ENCODE measurements at regions not wholly inside any gene's neighbourhood (a gene's known extent, or its start where the extent isn't known, plus 50 kb on each side); places are given as distances from the start of the nearest gene placed in this dataset.

GRCh38 chr7:119748251-119748860 is 524.6 kb upstream of the KCND2 start:
- Mint-ChIP-seq H3K4me1 (ENCODE audit: low read depth, unreplicated experiment) (no peaks in the 10 kb centered on the region), H3K36me3 (ENCODE audit: low read depth, unreplicated experiment) (no peaks in the 10 kb centered on the region), H3K27ac (ENCODE audit: unreplicated experiment) (no peak overlapping the region), H3K9me3 (ENCODE audit: unreplicated experiment) (no peaks in the 10 kb centered on the region), H3K4me3 (ENCODE audit: unreplicated experiment) (no peak overlapping the region), H3K27me3 (ENCODE audit: low read depth, unreplicated experiment) (no peaks in the 10 kb centered on the region)
- H3K4me3 ChIP-seq (ENCODE audit: insufficient read depth, low read depth, low read length), result no peak overlapping the region
- no peaks in the 10 kb centered on the region for H3K36me3 ChIP-seq (ENCODE audit: insufficient read depth, low read length)
- DNase-seq (ENCODE audit: low read depth) (no peak), FAIRE-seq (no peak)
- H3K9me3 ChIP-seq (ENCODE audit: insufficient read depth, low read depth, low read length), result no peaks in the 10 kb centered on the region
- H3K79me2 ChIP-seq (ENCODE audit: insufficient read depth, low read length), result no peaks in the 10 kb centered on the region
- TF ChIP-seq, protein P1, sequence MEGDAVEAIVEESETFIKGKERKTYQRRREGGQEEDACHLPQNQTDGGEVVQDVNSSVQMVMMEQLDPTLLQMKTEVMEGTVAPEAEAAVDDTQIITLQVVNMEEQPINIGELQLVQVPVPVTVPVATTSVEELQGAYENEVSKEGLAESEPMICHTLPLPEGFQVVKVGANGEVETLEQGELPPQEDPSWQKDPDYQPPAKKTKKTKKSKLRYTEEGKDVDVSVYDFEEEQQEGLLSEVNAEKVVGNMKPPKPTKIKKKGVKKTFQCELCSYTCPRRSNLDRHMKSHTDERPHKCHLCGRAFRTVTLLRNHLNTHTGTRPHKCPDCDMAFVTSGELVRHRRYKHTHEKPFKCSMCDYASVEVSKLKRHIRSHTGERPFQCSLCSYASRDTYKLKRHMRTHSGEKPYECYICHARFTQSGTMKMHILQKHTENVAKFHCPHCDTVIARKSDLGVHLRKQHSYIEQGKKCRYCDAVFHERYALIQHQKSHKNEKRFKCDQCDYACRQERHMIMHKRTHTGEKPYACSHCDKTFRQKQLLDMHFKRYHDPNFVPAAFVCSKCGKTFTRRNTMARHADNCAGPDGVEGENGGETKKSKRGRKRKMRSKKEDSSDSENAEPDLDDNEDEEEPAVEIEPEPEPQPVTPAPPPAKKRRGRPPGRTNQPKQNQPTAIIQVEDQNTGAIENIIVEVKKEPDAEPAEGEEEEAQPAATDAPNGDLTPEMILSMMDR (IDR thresholded peaks at IDR 0.05; ENCODE audit: insufficient read depth, low read depth, low read length), result no peak
- TF ChIP-seq EZH2 (IDR thresholded peaks at IDR 0.05; ENCODE audit: insufficient read depth, low read length), result no peak
- H3K4me1 ChIP-seq (ENCODE audit: insufficient read depth, low read length), result no peaks in the 10 kb centered on the region
- H3K27ac ChIP-seq (ENCODE audit: low read depth, low read length), result no peak overlapping the region
- H4K20me1 ChIP-seq (ENCODE audit: insufficient read depth, low read length), result no peaks in the 10 kb centered on the region
- H3K4me2 ChIP-seq (ENCODE audit: low read length), result no peak overlapping the region
- no peak overlapping the region for H3K9ac ChIP-seq (ENCODE audit: low read length)
- no peak overlapping the region for H2AFZ ChIP-seq (ENCODE audit: low read depth, low read length)
- H3K27me3 ChIP-seq (ENCODE audit: insufficient read depth, low read length), result no peaks in the 10 kb centered on the region

DNA sequence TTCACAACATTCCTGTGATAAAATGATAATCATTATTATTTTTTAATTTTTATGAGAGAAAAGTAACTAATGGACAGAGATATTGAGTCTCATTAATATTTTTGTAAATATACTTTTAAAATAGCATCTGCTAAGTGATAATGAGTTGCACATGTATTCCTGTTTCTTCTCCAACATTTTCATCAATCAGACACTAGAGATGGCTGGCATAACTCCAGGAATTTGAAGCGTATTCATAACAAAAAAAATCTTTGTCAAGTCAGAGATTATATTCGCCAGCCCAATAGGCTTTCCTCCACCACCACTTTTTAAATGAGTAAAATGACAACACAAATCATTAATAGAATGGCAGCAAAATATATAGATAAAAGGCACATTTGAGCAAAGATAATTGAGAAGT is 524.0 kb upstream of the KCND2 start:
- Histone ChIP-seq H3K4me2 (ENCODE audit: low read length) (no peak overlapping the region), H3K9ac (ENCODE audit: low read length) (no peak overlapping the region), H3K9me3 (ENCODE audit: insufficient read depth, low read depth, low read length) (no peaks in the 10 kb centered on the region), H3K27ac (ENCODE audit: low read depth, low read length) (no peak overlapping the region), H4K20me1 (ENCODE audit: insufficient read depth, low read length) (no peaks in the 10 kb centered on the region), H3K36me3 (ENCODE audit: insufficient read depth, low read length) (no peaks in the 10 kb centered on the region), H3K27me3 (ENCODE audit: insufficient read depth, low read length) (no peaks in the 10 kb centered on the region), H2AFZ (ENCODE audit: low read depth, low read length) (no peak overlapping the region), H3K4me1 (ENCODE audit: insufficient read depth, low read length) (no peaks in the 10 kb centered on the region), H3K4me3 (ENCODE audit: insufficient read depth, low read depth, low read length) (no peak overlapping the region), H3K79me2 (ENCODE audit: insufficient read depth, low read length) (no peaks in the 10 kb centered on the region)
- Mint-ChIP-seq H3K27ac (ENCODE audit: unreplicated experiment) (no peak overlapping the region), H3K36me3 (ENCODE audit: low read depth, unreplicated experiment) (no peaks in the 10 kb centered on the region), H3K27me3 (ENCODE audit: low read depth, unreplicated experiment) (no peaks in the 10 kb centered on the region), H3K4me3 (ENCODE audit: unreplicated experiment) (no peak overlapping the region), H3K9me3 (ENCODE audit: unreplicated experiment) (no peaks in the 10 kb centered on the region), H3K4me1 (ENCODE audit: low read depth, unreplicated experiment) (no peaks in the 10 kb centered on the region)
- TF ChIP-seq, protein P1 (IDR thresholded peaks at IDR 0.05; ENCODE audit: insufficient read depth, low read depth, low read length), result no peak
- TF ChIP-seq EZH2 (IDR thresholded peaks at IDR 0.05; ENCODE audit: insufficient read depth, low read length), result no peak
- FAIRE-seq (no peak), DNase-seq (ENCODE audit: low read depth) (no peak)

GRCh38 chr7:119756687-119757086 is 516.3 kb upstream of the KCND2 start:
- Mint-ChIP-seq H3K36me3 (ENCODE audit: low read depth, unreplicated experiment) (no peaks in the 10 kb centered on the region), H3K27me3 (ENCODE audit: low read depth, unreplicated experiment) (no peaks in the 10 kb centered on the region), H3K4me3 (ENCODE audit: unreplicated experiment) (no peak overlapping the region), H3K9me3 (ENCODE audit: unreplicated experiment) (no peaks in the 10 kb centered on the region), H3K27ac (ENCODE audit: unreplicated experiment) (no peak overlapping the region), H3K4me1 (ENCODE audit: low read depth, unreplicated experiment) (no peaks in the 10 kb centered on the region)
- no peak overlapping the region for H2AFZ ChIP-seq (ENCODE audit: low read depth, low read length)
- H3K4me3 ChIP-seq (ENCODE audit: insufficient read depth, low read depth, low read length), result no peak overlapping the region
- H3K4me1 ChIP-seq (ENCODE audit: insufficient read depth, low read length), result no peaks in the 10 kb centered on the region
- FAIRE-seq (no peak), DNase-seq (ENCODE audit: low read depth) (no peak)
- no peaks in the 10 kb centered on the region for H3K9me3 ChIP-seq (ENCODE audit: insufficient read depth, low read depth, low read length)
- no peaks in the 10 kb centered on the region for H3K79me2 ChIP-seq (ENCODE audit: insufficient read depth, low read length)
- no peak overlapping the region for H3K4me2 ChIP-seq (ENCODE audit: low read length)
- H3K36me3 ChIP-seq (ENCODE audit: insufficient read depth, low read length), result no peaks in the 10 kb centered on the region
- no peaks in the 10 kb centered on the region for H4K20me1 ChIP-seq (ENCODE audit: insufficient read depth, low read length)
- no peak overlapping the region for H3K9ac ChIP-seq (ENCODE audit: low read length)
- no peak overlapping the region for H3K27ac ChIP-seq (ENCODE audit: low read depth, low read length)
- TF ChIP-seq EZH2 (IDR thresholded peaks at IDR 0.05; ENCODE audit: insufficient read depth, low read length), result no peak
- TF ChIP-seq, protein P1 (IDR thresholded peaks at IDR 0.05; ENCODE audit: insufficient read depth, low read depth, low read length), result no peak
- no peaks in the 10 kb centered on the region for H3K27me3 ChIP-seq (ENCODE audit: insufficient read depth, low read length)

Data from astrocyte (in vitro differentiated cells and primary cell).